GM12878 (cell line): ENCODE measurements at regions not wholly inside any gene's neighbourhood (a gene's known extent, or its start where the extent isn't known, plus 50 kb on each side); places are given as distances from the start of the nearest gene placed in this dataset.

ENCODE experiments used
- ATAC-seq: fragments of 200-7000 bp; cut with Tn5 transposase; 3 replicates; pipeline ENCODE4 v1.9.1; 2020; ENCODE audit warnings: mild to moderate bottlenecking, moderate library complexity
- BruUV-seq: library from RNA; stranded (reverse); fragments of 400-500 nt; replicated peaks from 2 replicates; lab custom pipeline; 2021; lab: Mats Ljungman, UMichigan
- CTCF ChIA-PET: fragments of 300-600 bp; sonication (Branson Sonifier 250); formaldehyde crosslinking; extraction: SDS; loops from one replicate; lab custom pipeline; 2021; ENCODE audit warnings: inconsistent platforms; lab: Yijun Ruan, JAX
- POLR2A ChIA-PET: fragments of 350-600 bp; formaldehyde crosslinking; extraction: SDS; loops from one replicate; lab custom pipeline; 2021; ENCODE audit warnings: inconsistent platforms; lab: Charles Lee
- RAD21 ChIA-PET: fragments of 300-600 bp; sonication (Branson Sonifier 250); formaldehyde crosslinking; loops from one replicate; lab custom pipeline; 2023; ENCODE audit warnings: antibody characterized with exemption; ENCODE audit not compliant: unreplicated experiment; lab: Charles Lee
- SMC1A ChIA-PET: fragments of 300-600 bp; sonication (Branson Sonifier 250); formaldehyde crosslinking; loops from one replicate; lab custom pipeline; 2023; ENCODE audit not compliant: unreplicated experiment, uncharacterized antibody; lab: Charles Lee
- DNase-seq: peaks from one replicate; pipeline ENCODE4 v3.0.0-alpha.2; 2011; ENCODE audit warnings: low read depth, low spot score
- FAIRE-seq: peaks from 3 replicates; lab custom pipeline; 2011; peaks lifted over from hg19 to GRCh38; lab: Jason Lieb, UNC
- H2AFZ ChIP-seq: 2 replicates; pipeline ENCODE4 v1.6.0; 2011; ENCODE audit warnings: low read depth, low read length, control low read depth; ENCODE audit not compliant: control insufficient read depth
- H3K27ac ChIP-seq: 2 replicates; pipeline ENCODE4 v1.5.1; 2011; ENCODE audit warnings: control low read depth; ENCODE audit not compliant: control insufficient read depth, insufficient read depth
- H3K27me3 ChIP-seq, 2 experiments: replicated peaks in 1 of 2; 2 replicates each; pipeline versions ENCODE4 v1.6.0 to v1.6.1; 2011; ENCODE audit warnings: low read length in 1 of 2; ENCODE audit not compliant: control insufficient read depth in 2 of 2, insufficient read depth in 2 of 2
- H3K36me3 ChIP-seq, 2 experiments: 2 replicates each; pipeline ENCODE4 v1.5.1; 2011; ENCODE audit warnings: low read length in 1 of 2; ENCODE audit not compliant: control insufficient read depth in 2 of 2, insufficient read depth in 2 of 2
- H3K4me1 ChIP-seq: 2 replicates; pipeline ENCODE4 v1.6.1; 2011; ENCODE audit warnings: mild to moderate bottlenecking, low read length, moderate library complexity, mixed read lengths; ENCODE audit not compliant: control insufficient read depth, insufficient read depth
- H3K4me2 ChIP-seq: 2 replicates; pipeline ENCODE4 v1.6.0; 2011; ENCODE audit warnings: control low read depth; ENCODE audit not compliant: control insufficient read depth, insufficient read depth
- H3K4me3 ChIP-seq: fragments of 200-600 bp; sonication (generic); 2 replicates; pipeline ENCODE4 v1.5.1; 2016
- H3K79me2 ChIP-seq: 2 replicates; pipeline ENCODE4 v1.6.0; 2011; ENCODE audit warnings: low read length; ENCODE audit not compliant: control insufficient read depth, insufficient read depth
- H3K9ac ChIP-seq: 2 replicates; pipeline ENCODE4 v1.8.0; 2011; ENCODE audit warnings: low read length, control low read depth, mixed read lengths; ENCODE audit not compliant: control insufficient read depth, insufficient read depth
- H3K9me3 ChIP-seq: replicated peaks from 3 replicates; pipeline ENCODE4 v1.5.1; 2011; ENCODE audit warnings: mild to moderate bottlenecking, low read length; ENCODE audit not compliant: control insufficient read depth, insufficient read depth
- H4K20me1 ChIP-seq: 2 replicates; pipeline ENCODE4 v1.6.0; 2011; ENCODE audit not compliant: control insufficient read depth, insufficient read depth
- BHLHE40 ChIP-seq, 2 experiments: fragments of 450-650 bp in 1 of 2; IDR thresholded peaks; 2 replicates each; pipeline ENCODE4 v1.6.1; 2011 to 2017; ENCODE audit warnings: low read depth in 2 of 2, borderline replicate concordance in 1 of 2, improper control_type of control experiment in 1 of 2, low read length in 1 of 2, mild to moderate bottlenecking in 1 of 2
- DPF2 ChIP-seq: fragments of 450-650 bp; IDR thresholded peaks from 2 replicates; pipeline ENCODE4 v1.6.1; 2017; ENCODE audit warnings: mild to moderate bottlenecking
- HDGF ChIP-seq: fragments of 450-650 bp; IDR thresholded peaks from 2 replicates; pipeline ENCODE4 v1.6.1; 2016; ENCODE audit warnings: antibody characterized with exemption
- IKZF2 ChIP-seq, 2 experiments: fragments of 450-650 bp; IDR thresholded peaks; 2 replicates each; pipeline ENCODE4 v1.6.1; 2017; ENCODE audit warnings: mild to moderate bottlenecking in 2 of 2, moderate library complexity in 2 of 2
- NR2C1 ChIP-seq: fragments of 450-650 bp; IDR thresholded peaks from 2 replicates; pipeline ENCODE4 v1.6.1; 2017; ENCODE audit warnings: antibody characterized with exemption, mild to moderate bottlenecking, moderate library complexity
- PML ChIP-seq: IDR thresholded peaks from 2 replicates; pipeline ENCODE4 v1.6.1; 2012; ENCODE audit warnings: low read length, inconsistent platforms
- POLR2AphosphoS2 ChIP-seq: IDR thresholded peaks from 2 replicates; pipeline ENCODE4 v1.6.1; 2011; ENCODE audit warnings: low read depth, mild to moderate bottlenecking, low read length, improper control_type of control experiment, moderate library complexity
- POU2F2 ChIP-seq: IDR thresholded peaks from 3 replicates; pipeline ENCODE4 v1.6.1; 2011; ENCODE audit warnings: low read depth, mild to moderate bottlenecking, low read length, borderline replicate concordance
- RBBP5 ChIP-seq: fragments of 200-600 bp; sonication (generic); conservative IDR thresholded peaks from 2 replicates; pipeline ENCODE4 v1.6.1; 2016
- RFX5 ChIP-seq: IDR thresholded peaks from 2 replicates; pipeline ENCODE4 v1.6.1; 2011; ENCODE audit warnings: low read depth, low read length, improper control_type of control experiment
- SMAD1 ChIP-seq: fragments of 450-650 bp; IDR thresholded peaks from 2 replicates; pipeline ENCODE4 v1.6.1; 2018; ENCODE audit warnings: mild to moderate bottlenecking, low read depth; ENCODE audit not compliant: partially characterized antibody
- TCF3 ChIP-seq: IDR thresholded peaks from 2 replicates; pipeline ENCODE4 v1.6.1; 2012; ENCODE audit warnings: low read depth, mild to moderate bottlenecking, low read length, borderline replicate concordance; ENCODE audit not compliant: insufficient read depth
- TCF7 ChIP-seq: IDR thresholded peaks from 2 replicates; pipeline ENCODE4 v1.6.1; 2014; ENCODE audit warnings: antibody characterized with exemption, borderline replicate concordance
- USF2 ChIP-seq: IDR thresholded peaks from 2 replicates; pipeline ENCODE4 v1.6.1; 2011; ENCODE audit warnings: low read depth, low read length, improper control_type of control experiment, borderline replicate concordance
- ZBED1 ChIP-seq: IDR thresholded peaks from 2 replicates; pipeline ENCODE4 v1.6.1; 2016; ENCODE audit warnings: borderline replicate concordance
- ZBTB40 ChIP-seq: fragments of 450-650 bp; IDR thresholded peaks from 2 replicates; pipeline ENCODE4 v1.6.1; 2016; ENCODE audit warnings: mild to moderate bottlenecking, moderate library complexity, borderline replicate concordance
- WGBS: methylation state at CpG from one replicate; pipeline ENCODE4 v1.1.6; 2016; ENCODE audit warnings: low lambda C conversion rate; ENCODE audit not compliant: insufficient replicate concordance, insufficient coverage; ENCODE audit errors: missing lambda C conversion rate; 5-methylcytosine and 5-hydroxymethylcytosine counted together
- in situ Hi-C: fragments of 300-500 bp; cut with MboI; formaldehyde crosslinking; loops from 9 replicates; pipeline ENCODE4 v1.14.3; 2018; ENCODE audit warnings: mixed read lengths
- intact Hi-C: fragments of 100-400 bp; cut with micrococcal nuclease; formaldehyde crosslinking; loops from one replicate; pipeline ENCODE4 v1.14.2; 2022; ENCODE audit not compliant: unreplicated experiment

- TF ChIP-seq TCF7 (no peak), DPF2 (no peak), POLR2AphosphoS2 (no peak), NR2C1 (no peak), PML (no peak)
These were observed 274.6 kb upstream of the TBL1XR1 start (continued) for GRCh38 chr3:177471733-177472480.

GRCh38 chr3:177473184-177473583, 275.9 kb upstream of the TBL1XR1 start:
- H3K4me3 ChIP-seq: no peak overlapping the region
- H2AFZ ChIP-seq: no peak overlapping the region
- no peak for ATAC-seq
- H3K27me3 ChIP-seq: no peaks in the 10 kb centered on the region
- no peak overlapping the region for H3K9ac ChIP-seq
- intact Hi-C loops (no loop called here), in situ Hi-C loops (no loop called here)
- RAD21 ChIA-PET: no interaction called here
- no peak overlapping the region for H3K4me2 ChIP-seq
- no peaks in the 10 kb centered on the region for H3K79me2 ChIP-seq
- CTCF ChIA-PET: no interaction called here
- H3K27ac ChIP-seq: no peak overlapping the region
- 48% methylated on average over 6 of the region's 6 CpGs for WGBS
- TF ChIP-seq RBBP5 (no peak), SMAD1 (no peak), HDGF (no peak), POU2F2 (no peak), BHLHE40 (IDR thresholded peaks at IDR 0.05; ENCODE audit: borderline replicate concordance in 1 of 2, low read depth in 2 of 2, low read length in 1 of 2) (no peak), USF2 (no peak), IKZF2 (IDR thresholded peaks at IDR 0.05) (no peak), ZBED1 (no peak), ZBTB40 (no peak), TCF3 (no peak), RFX5 (no peak)
- BruUV-seq: no TSS peak
- POLR2A ChIA-PET: no interaction called here
- FAIRE-seq: no peak
- no peaks in the 10 kb centered on the region for H4K20me1 ChIP-seq
- no peaks in the 10 kb centered on the region; the same call in 2 of the 3 replicates for H3K9me3 ChIP-seq
- no peaks in the 10 kb centered on the region for H3K36me3 ChIP-seq
- no peak for DNase-seq
- SMC1A ChIA-PET: interaction anchor here (0.7 kb wide), 1 partner anchor 471 kb away, joined by 4 read pairs; no protein-coding TSS in a partner anchor
- no peaks in the 10 kb centered on the region for H3K4me1 ChIP-seq
